Neural cell (in vitro differentiated cells): ENCODE measurements at regions not wholly inside any gene's neighbourhood (a gene's known extent, or its start where the extent isn't known, plus 50 kb on each side); places are given as distances from the start of the nearest gene placed in this dataset.

ENCODE experiments used
- H2AFZ ChIP-seq: fragments of 200-600, 300-800 bp; sonication (generic), shearing (Covaris generic); 2 replicates; pipeline ENCODE4 v1.6.0; 2014; ENCODE audit warnings: low read depth, mild to moderate bottlenecking, antibody characterized with exemption, low read length, moderate library complexity
- H3F3A ChIP-seq: fragments of 200-600 bp; shearing (Covaris generic); 2 replicates; pipeline ENCODE4 v1.6.1; 2016; ENCODE audit warnings: mild to moderate bottlenecking, moderate library complexity, mixed read lengths, antibody characterized with exemption, low read length; ENCODE audit not compliant: insufficient read depth, poor library complexity, severe bottlenecking
- H3K27ac ChIP-seq: fragments of 200-600, 300-800 bp; sonication (generic), shearing (Covaris generic); 2 replicates; pipeline ENCODE4 v1.5.1; 2014; ENCODE audit warnings: mild to moderate bottlenecking, low read length, moderate library complexity
- H3K27me3 ChIP-seq: fragments of 300-800, 200-600 bp; sonication (generic), shearing (Covaris generic); 2 replicates; pipeline ENCODE4 v1.6.0; 2014; ENCODE audit warnings: mild to moderate bottlenecking, low read depth, low read length, moderate library complexity; ENCODE audit not compliant: insufficient read depth
- H3K36me3 ChIP-seq: fragments of 300-800, 200-600 bp; sonication (generic), shearing (Covaris generic); 2 replicates; pipeline ENCODE4 v1.5.1; 2014; ENCODE audit warnings: mild to moderate bottlenecking, antibody characterized with exemption, low read length, moderate library complexity; ENCODE audit not compliant: insufficient read depth
- H3K4me2 ChIP-seq: fragments of 300-800, 200-600 bp; sonication (generic), shearing (Covaris generic); 2 replicates; pipeline ENCODE4 v1.6.0; 2014; ENCODE audit warnings: mild to moderate bottlenecking, low read length
- H3K4me3 ChIP-seq: fragments of 300-800, 200-600 bp; sonication (generic), shearing (Covaris generic); 2 replicates; pipeline ENCODE4 v1.5.1; 2014; ENCODE audit warnings: mild to moderate bottlenecking, low read length, moderate library complexity
- H3K79me2 ChIP-seq: fragments of 200-600 bp; shearing (Covaris generic); replicated peaks from 2 replicates; pipeline ENCODE4 v1.6.0; 2014; ENCODE audit warnings: mild to moderate bottlenecking, low read length, moderate library complexity; ENCODE audit not compliant: insufficient read depth
- H3K9ac ChIP-seq: fragments of 300-800, 200-600 bp; sonication (generic), shearing (Covaris generic); 2 replicates; pipeline ENCODE4 v1.6.1; 2016; ENCODE audit warnings: mild to moderate bottlenecking, low read length, mixed read lengths
- H3K9me2 ChIP-seq: fragments of 200-600 bp; shearing (Covaris generic); 2 replicates; pipeline ENCODE4 v1.6.1; 2016; ENCODE audit warnings: mild to moderate bottlenecking, low read length, mixed read lengths; ENCODE audit not compliant: insufficient read depth
- H3K9me3 ChIP-seq: fragments of 200-600, 300-800 bp; sonication (generic), shearing (Covaris generic); 2 replicates; pipeline ENCODE4 v1.6.1; 2016; ENCODE audit warnings: mild to moderate bottlenecking, mixed run types, low read length, moderate library complexity, mixed read lengths
- H4K20me1 ChIP-seq: fragments of 200-600 bp; shearing (Covaris generic); 2 replicates; pipeline ENCODE4 v1.6.1; 2016; ENCODE audit warnings: mild to moderate bottlenecking, mixed run types; ENCODE audit not compliant: insufficient read depth
- EP300 ChIP-seq: fragments of 450-650 bp; conservative IDR thresholded peaks from 2 replicates; pipeline ENCODE4 v1.6.1; 2014; ENCODE audit warnings: antibody characterized with exemption, mild to moderate bottlenecking, moderate library complexity; ENCODE audit not compliant: poor library complexity, severe bottlenecking
- EZH2 ChIP-seq: fragments of 200-600, 300-800 bp; shearing (Covaris generic), sonication (generic); IDR thresholded peaks from 2 replicates; pipeline ENCODE4 v1.6.1; 2014; ENCODE audit warnings: antibody characterized with exemption, low read length, borderline replicate concordance, mild to moderate bottlenecking; ENCODE audit not compliant: insufficient read depth, poor library complexity, severe bottlenecking
- MXI1 ChIP-seq: fragments of 450-650 bp; conservative IDR thresholded peaks from 2 replicates; pipeline ENCODE4 v1.6.1; 2014; ENCODE audit warnings: antibody characterized with exemption, mild to moderate bottlenecking; ENCODE audit not compliant: poor library complexity, severe bottlenecking
- POLR2AphosphoS5 ChIP-seq: IDR thresholded peaks from 2 replicates; pipeline ENCODE4 v1.6.1; 2012
- RAD21 ChIP-seq: fragments of 450-650 bp; conservative IDR thresholded peaks from 2 replicates; pipeline ENCODE4 v1.6.1; 2014; ENCODE audit warnings: antibody characterized with exemption, mild to moderate bottlenecking, moderate library complexity
- REST ChIP-seq: IDR thresholded peaks from 2 replicates; pipeline ENCODE4 v1.6.1; 2012; ENCODE audit warnings: borderline replicate concordance
- SMC3 ChIP-seq: fragments of 450-650 bp; conservative IDR thresholded peaks from 2 replicates; pipeline ENCODE4 v1.6.1; 2014; ENCODE audit warnings: antibody characterized with exemption, mild to moderate bottlenecking, moderate library complexity; ENCODE audit not compliant: poor library complexity
- TAF1 ChIP-seq: IDR thresholded peaks from 2 replicates; pipeline ENCODE4 v1.6.1; 2012; ENCODE audit warnings: low read depth
- TF ChIP-seq, protein P1 (sequence below): fragments of 450-650 bp; IDR thresholded peaks from 2 replicates; pipeline ENCODE4 v1.5.1; 2014; ENCODE audit warnings: antibody characterized with exemption, mild to moderate bottlenecking, moderate library complexity; ENCODE audit not compliant: poor library complexity, severe bottlenecking

DNA sequence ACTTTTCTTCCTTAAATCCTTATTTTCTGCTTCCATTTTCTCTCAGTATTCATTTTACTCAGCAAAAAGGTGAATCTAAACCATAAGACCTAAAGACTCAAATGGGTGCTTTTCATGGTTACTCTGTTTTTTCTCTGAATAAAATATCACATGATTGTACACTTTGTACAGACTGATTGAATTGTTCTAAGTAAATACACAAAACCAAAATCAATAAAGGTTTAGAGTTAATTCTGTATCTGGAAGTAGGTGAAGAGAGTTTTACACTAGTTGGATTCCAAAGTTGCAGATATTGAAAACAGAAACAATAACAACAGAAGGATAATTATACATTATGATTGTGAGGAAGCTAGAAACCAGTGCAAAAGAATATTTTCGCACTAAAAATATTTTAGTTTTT, 546.2 kb downstream of the TUSC7 start:
- TF ChIP-seq RAD21 (no peak), POLR2AphosphoS5 (no peak), SMC3 (no peak), EP300 (no peak), TAF1 (no peak), EZH2 (no peak), MXI1 (no peak), REST (no peak)
- TF ChIP-seq, protein P1, sequence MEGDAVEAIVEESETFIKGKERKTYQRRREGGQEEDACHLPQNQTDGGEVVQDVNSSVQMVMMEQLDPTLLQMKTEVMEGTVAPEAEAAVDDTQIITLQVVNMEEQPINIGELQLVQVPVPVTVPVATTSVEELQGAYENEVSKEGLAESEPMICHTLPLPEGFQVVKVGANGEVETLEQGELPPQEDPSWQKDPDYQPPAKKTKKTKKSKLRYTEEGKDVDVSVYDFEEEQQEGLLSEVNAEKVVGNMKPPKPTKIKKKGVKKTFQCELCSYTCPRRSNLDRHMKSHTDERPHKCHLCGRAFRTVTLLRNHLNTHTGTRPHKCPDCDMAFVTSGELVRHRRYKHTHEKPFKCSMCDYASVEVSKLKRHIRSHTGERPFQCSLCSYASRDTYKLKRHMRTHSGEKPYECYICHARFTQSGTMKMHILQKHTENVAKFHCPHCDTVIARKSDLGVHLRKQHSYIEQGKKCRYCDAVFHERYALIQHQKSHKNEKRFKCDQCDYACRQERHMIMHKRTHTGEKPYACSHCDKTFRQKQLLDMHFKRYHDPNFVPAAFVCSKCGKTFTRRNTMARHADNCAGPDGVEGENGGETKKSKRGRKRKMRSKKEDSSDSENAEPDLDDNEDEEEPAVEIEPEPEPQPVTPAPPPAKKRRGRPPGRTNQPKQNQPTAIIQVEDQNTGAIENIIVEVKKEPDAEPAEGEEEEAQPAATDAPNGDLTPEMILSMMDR: no peak
- H3K79me2 ChIP-seq: no peaks in the 10 kb centered on the region
- H3K27me3 ChIP-seq: no peaks in the 10 kb centered on the region
- H3K36me3 ChIP-seq: no peaks in the 10 kb centered on the region
- no peak overlapping the region for H3K4me2 ChIP-seq
- H3K9me2 ChIP-seq: no peaks in the 10 kb centered on the region
- no peak overlapping the region for H3K9ac ChIP-seq
- H3K4me3 ChIP-seq: no peak overlapping the region
- H3K27ac ChIP-seq: no peak overlapping the region
- no peaks in the 10 kb centered on the region for H4K20me1 ChIP-seq
- H3K9me3 ChIP-seq: no peaks in the 10 kb centered on the region
- H2AFZ ChIP-seq: no peak overlapping the region
- H3F3A ChIP-seq: no peaks in the 10 kb centered on the region

GRCh38 chr3:117261983-117262421, 552.4 kb downstream of the TUSC7 start:
- Histone ChIP-seq H3K9me2 (no peaks in the 10 kb centered on the region), H3K4me3 (no peak overlapping the region), H3K4me2 (no peak overlapping the region), H4K20me1 (no peaks in the 10 kb centered on the region), H3K9ac (no peak overlapping the region), H3K36me3 (no peaks in the 10 kb centered on the region), H3F3A (no peaks in the 10 kb centered on the region), H3K27ac (no peak overlapping the region), H3K27me3 (no peaks in the 10 kb centered on the region), H2AFZ (no peak overlapping the region), H3K79me2 (no peaks in the 10 kb centered on the region), H3K9me3 (no peaks in the 10 kb centered on the region)
- TF ChIP-seq REST (no peak), RAD21 (no peak), MXI1 (no peak), EZH2 (no peak)
- TF ChIP-seq, protein P1: no peak
